ENCODE measurements at regions not wholly inside any gene's neighbourhood (a gene's known extent, or its start where the extent isn't known, plus 50 kb on each side); places are given as distances from the start of the nearest gene placed in this dataset.

GRCh38 chr6:41442352-41442672, 103.9 kb upstream of the FOXP4 start:
- no peak for TF ChIP-seq EZH2 (IDR thresholded peaks at IDR 0.05; ENCODE audit: low read length)
- TF ChIP-seq, protein P1, sequence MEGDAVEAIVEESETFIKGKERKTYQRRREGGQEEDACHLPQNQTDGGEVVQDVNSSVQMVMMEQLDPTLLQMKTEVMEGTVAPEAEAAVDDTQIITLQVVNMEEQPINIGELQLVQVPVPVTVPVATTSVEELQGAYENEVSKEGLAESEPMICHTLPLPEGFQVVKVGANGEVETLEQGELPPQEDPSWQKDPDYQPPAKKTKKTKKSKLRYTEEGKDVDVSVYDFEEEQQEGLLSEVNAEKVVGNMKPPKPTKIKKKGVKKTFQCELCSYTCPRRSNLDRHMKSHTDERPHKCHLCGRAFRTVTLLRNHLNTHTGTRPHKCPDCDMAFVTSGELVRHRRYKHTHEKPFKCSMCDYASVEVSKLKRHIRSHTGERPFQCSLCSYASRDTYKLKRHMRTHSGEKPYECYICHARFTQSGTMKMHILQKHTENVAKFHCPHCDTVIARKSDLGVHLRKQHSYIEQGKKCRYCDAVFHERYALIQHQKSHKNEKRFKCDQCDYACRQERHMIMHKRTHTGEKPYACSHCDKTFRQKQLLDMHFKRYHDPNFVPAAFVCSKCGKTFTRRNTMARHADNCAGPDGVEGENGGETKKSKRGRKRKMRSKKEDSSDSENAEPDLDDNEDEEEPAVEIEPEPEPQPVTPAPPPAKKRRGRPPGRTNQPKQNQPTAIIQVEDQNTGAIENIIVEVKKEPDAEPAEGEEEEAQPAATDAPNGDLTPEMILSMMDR (optimal IDR thresholded peaks at IDR 0.05 in 1 of 3, IDR thresholded peaks at IDR 0.05 in 1 of 3, conservative IDR thresholded peaks at IDR 0.05 in 1 of 3; ENCODE audit: extremely low read depth in 1 of 3, insufficient read depth in 2 of 3, low read length in 3 of 3): no peak

All from keratinocyte (primary cell).